ENCODE measurements at regions not wholly inside any gene's neighbourhood (a gene's known extent, or its start where the extent isn't known, plus 50 kb on each side); places are given as distances from the start of the nearest gene placed in this dataset.
"Not testable (repeated sequence)": the region's sequence is repeated elsewhere in the genome, so short reads cannot be mapped to it uniquely, and the experiment has no call there.

- H3K9me3 ChIP-seq = no peaks in the 10 kb centered on the region
- no peak overlapping the region for H3K4me3 ChIP-seq
- WGBS, 4 donors = 94 to 95% (median 95%) methylated on average over 2 of the region's 2 CpGs
- H3K27ac ChIP-seq = no peak overlapping the region
- H3K27me3 ChIP-seq = no peaks in the 10 kb centered on the region
- no peak for DNase-seq
- intact Hi-C loops (cut with DNase I) = no loop called here
- peaks cover 0 to 2% (median 0%) of the 10 kb centered on the region in 12 donors for H3K4me1 ChIP-seq
- H3K36me3 ChIP-seq = no peaks in the 10 kb centered on the region
- TF ChIP-seq CTCF (IDR thresholded peaks at IDR 0.05) (no peak), POLR2A (IDR thresholded peaks at IDR 0.05) (no peak)
- ATAC-seq = no peak
Measured at GRCh38 chr9:87040410-87041009, 93.2 kb upstream of the GAS1 start.

- H3K4me3 ChIP-seq; H3K27ac ChIP-seq; H3K36me3 ChIP-seq; intact Hi-C loops (cut with DNase I); H3K4me1 ChIP-seq; DNase-seq; H3K27me3 ChIP-seq; ATAC-seq; H3K9me3 ChIP-seq: not testable (repeated sequence)
- WGBS, 4 donors = 87 to 93% (median 90%) methylated on average over 27 to 29 of the region's 29 CpGs
Measured at GRCh38 chr9:87041553-87042235, 94.4 kb upstream of the GAS1 start.

- DNase-seq; H3K27me3 ChIP-seq; H3K36me3 ChIP-seq; H3K4me1 ChIP-seq; ATAC-seq; intact Hi-C loops (cut with DNase I); H3K27ac ChIP-seq; H3K4me3 ChIP-seq: not testable (repeated sequence)
- WGBS, 4 donors = 61 to 75% (median 66%) methylated on average over 2 of the region's 2 CpGs
- H3K9me3 ChIP-seq = peaks cover 0 to 20% (median 11%) of the 10 kb centered on the region in 12 donors
Measured at GRCh38 chr9:87049929-87050608, 102.8 kb upstream of the GAS1 start.

GRCh38 chr9:87054999-87055686, 107.8 kb upstream of the GAS1 start:
- H3K4me1 ChIP-seq = peaks cover 0 to 4% (median 0%) of the 10 kb centered on the region in 12 donors
- peaks cover 0 to 11% (median 0%) of the 10 kb centered on the region in 9 donors for H3K27me3 ChIP-seq
- DNase-seq (no peak), ATAC-seq (no peak)
- no peak overlapping the region for H3K4me3 ChIP-seq
- WGBS, 4 donors = 72 to 81% (median 77%) methylated on average over 2 of the region's 2 CpGs
- no peaks in the 10 kb centered on the region for H3K9me3 ChIP-seq
- no peak overlapping the region for H3K27ac ChIP-seq
- TF ChIP-seq POLR2A (IDR thresholded peaks at IDR 0.05) = no peak
- TF ChIP-seq CTCF (IDR thresholded peaks at IDR 0.05) = no peak
- no peaks in the 10 kb centered on the region for H3K36me3 ChIP-seq
- intact Hi-C loops (cut with DNase I) = no loop called here

DNA sequence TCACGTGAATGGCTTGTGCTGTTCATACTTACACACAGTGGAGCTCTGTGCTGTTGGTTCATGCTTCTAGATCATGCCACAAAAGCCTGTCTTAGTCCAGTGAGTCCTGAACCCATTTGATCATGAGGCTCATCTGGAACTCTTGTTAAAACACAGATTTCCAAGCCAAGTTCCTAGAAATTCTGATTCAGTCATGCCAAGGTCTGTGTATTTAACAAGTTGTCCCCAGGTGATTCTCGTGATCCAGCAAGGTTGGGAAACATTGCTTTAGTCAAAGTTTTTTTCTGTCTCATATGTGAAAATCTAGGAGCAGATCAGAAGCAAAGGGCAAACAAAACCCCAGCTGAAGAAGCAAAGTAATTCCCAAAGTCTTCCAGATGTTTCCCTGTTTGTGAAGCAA, 112.5 kb upstream of the GAS1 start:
- Histone ChIP-seq H3K27ac (no peak overlapping the region), H3K9me3 (no peaks in the 10 kb centered on the region), H3K4me1 (peaks cover 0 to 16% (median 0%) of the 10 kb centered on the region in 12 donors), H3K4me3 (no peak overlapping the region), H3K36me3 (no peaks in the 10 kb centered on the region), H3K27me3 (peaks cover 0 to 5% (median 0%) of the 10 kb centered on the region in 9 donors)
- no peak for TF ChIP-seq CTCF (IDR thresholded peaks at IDR 0.05)
- no peak for TF ChIP-seq POLR2A (IDR thresholded peaks at IDR 0.05)
- no peak for DNase-seq
- 72 to 94% (median 88%) methylated on average over 2 of the region's 2 CpGs for WGBS, 4 donors
- intact Hi-C loops (cut with DNase I) = no loop called here
- no peak for ATAC-seq

Data from heart left ventricle (tissue), 16 donors.